ENCODE measurements at regions not wholly inside any gene's neighbourhood (a gene's known extent, or its start where the extent isn't known, plus 50 kb on each side); places are given as distances from the start of the nearest gene placed in this dataset.

GRCh38 chr20:60200305-60200918 lies 242.2 kb downstream of the CDH26 start:
- H3K27ac Mint-ChIP-seq: no peak overlapping the region
- no peaks in the 10 kb centered on the region for H3K36me3 Mint-ChIP-seq (ENCODE audit: low read depth)
- peaks cover 29% of the 10 kb centered on the region for H3K27me3 Mint-ChIP-seq (ENCODE audit: low read depth, poor library complexity)
- H3K9me3 Mint-ChIP-seq: peaks cover 44% of the 10 kb centered on the region
- no peak overlapping the region for H3K4me3 Mint-ChIP-seq
- no peak for DNase-seq
- H3K4me1 Mint-ChIP-seq: no peaks in the 10 kb centered on the region
- no peak for TF ChIP-seq CTCF (IDR thresholded peaks at IDR 0.05)

GRCh38 chr20:60201198-60201835 lies 243.1 kb downstream of the CDH26 start:
- Mint-ChIP-seq H3K9me3 (peaks cover 44% of the 10 kb centered on the region), H3K27me3 (ENCODE audit: low read depth, poor library complexity) (peaks cover 22% of the 10 kb centered on the region), H3K4me3 (no peak overlapping the region), H3K4me1 (no peaks in the 10 kb centered on the region), H3K27ac (no peak overlapping the region), H3K36me3 (ENCODE audit: low read depth) (no peaks in the 10 kb centered on the region)
- no peak for DNase-seq
- no peak for TF ChIP-seq CTCF (IDR thresholded peaks at IDR 0.05)

- no peak overlapping the region for H3K27ac Mint-ChIP-seq
- peaks cover 40% of the 10 kb centered on the region for H3K9me3 Mint-ChIP-seq
- peaks cover 19% of the 10 kb centered on the region for H3K27me3 Mint-ChIP-seq (ENCODE audit: low read depth, poor library complexity)
- no peaks in the 10 kb centered on the region for H3K36me3 Mint-ChIP-seq (ENCODE audit: low read depth)
- H3K4me3 Mint-ChIP-seq: no peak overlapping the region
- no peaks in the 10 kb centered on the region for H3K4me1 Mint-ChIP-seq
- TF ChIP-seq CTCF (IDR thresholded peaks at IDR 0.05): no peak
- no peak for DNase-seq
Observed at GRCh38 chr20:60202046-60202445, 243.8 kb downstream of the CDH26 start.

- H3K27ac Mint-ChIP-seq: peak overlapping the region; percentile 48
- no peak for DNase-seq
- TF ChIP-seq CTCF (IDR thresholded peaks at IDR 0.05): no peak
- H3K4me1 Mint-ChIP-seq: peaks cover 6% of the 10 kb centered on the region
- no peaks in the 10 kb centered on the region for H3K36me3 Mint-ChIP-seq (ENCODE audit: low read depth)
- H3K4me3 Mint-ChIP-seq: no peak overlapping the region
- peaks cover 13% of the 10 kb centered on the region for H3K27me3 Mint-ChIP-seq (ENCODE audit: low read depth, poor library complexity)
- H3K9me3 Mint-ChIP-seq: peaks cover 26% of the 10 kb centered on the region
Observed at GRCh38 chr20:60203451-60203850, 245.2 kb downstream of the CDH26 start.

- no peak for DNase-seq
- no peak for TF ChIP-seq CTCF (IDR thresholded peaks at IDR 0.05)
- Mint-ChIP-seq H3K4me1 (peaks cover 9% of the 10 kb centered on the region), H3K4me3 (no peak overlapping the region), H3K27ac (no peak overlapping the region), H3K27me3 (ENCODE audit: low read depth, poor library complexity) (peaks cover 19% of the 10 kb centered on the region), H3K9me3 (peaks cover 15% of the 10 kb centered on the region), H3K36me3 (ENCODE audit: low read depth) (no peaks in the 10 kb centered on the region)
Observed at GRCh38 chr20:60204601-60205000, 246.4 kb downstream of the CDH26 start.

- Mint-ChIP-seq H3K27ac (no peak overlapping the region), H3K9me3 (peaks cover 11% of the 10 kb centered on the region), H3K4me1 (peaks cover 9% of the 10 kb centered on the region), H3K27me3 (ENCODE audit: low read depth, poor library complexity) (peaks cover 27% of the 10 kb centered on the region), H3K36me3 (ENCODE audit: low read depth) (no peaks in the 10 kb centered on the region), H3K4me3 (no peak overlapping the region)
- DNase-seq: peak; percentile 41
- TF ChIP-seq CTCF (IDR thresholded peaks at IDR 0.05): peak; percentile 26
Observed at GRCh38 chr20:60206259-60206658, 248.0 kb downstream of the CDH26 start.
